ENCODE measurements at regions not wholly inside any gene's neighbourhood (a gene's known extent, or its start where the extent isn't known, plus 50 kb on each side); places are given as distances from the start of the nearest gene placed in this dataset.
"Not testable (repeated sequence)": the region's sequence is repeated elsewhere in the genome, so short reads cannot be mapped to it uniquely, and the experiment has no call there.

GRCh38 chr12:58325561-58325960 is 384.2 kb downstream of the ATP23 start:
- no peak for DNase-seq

- DNase-seq: no peak
Observed at GRCh38 chr12:58326534-58326933, 385.2 kb downstream of the ATP23 start.

DNA sequence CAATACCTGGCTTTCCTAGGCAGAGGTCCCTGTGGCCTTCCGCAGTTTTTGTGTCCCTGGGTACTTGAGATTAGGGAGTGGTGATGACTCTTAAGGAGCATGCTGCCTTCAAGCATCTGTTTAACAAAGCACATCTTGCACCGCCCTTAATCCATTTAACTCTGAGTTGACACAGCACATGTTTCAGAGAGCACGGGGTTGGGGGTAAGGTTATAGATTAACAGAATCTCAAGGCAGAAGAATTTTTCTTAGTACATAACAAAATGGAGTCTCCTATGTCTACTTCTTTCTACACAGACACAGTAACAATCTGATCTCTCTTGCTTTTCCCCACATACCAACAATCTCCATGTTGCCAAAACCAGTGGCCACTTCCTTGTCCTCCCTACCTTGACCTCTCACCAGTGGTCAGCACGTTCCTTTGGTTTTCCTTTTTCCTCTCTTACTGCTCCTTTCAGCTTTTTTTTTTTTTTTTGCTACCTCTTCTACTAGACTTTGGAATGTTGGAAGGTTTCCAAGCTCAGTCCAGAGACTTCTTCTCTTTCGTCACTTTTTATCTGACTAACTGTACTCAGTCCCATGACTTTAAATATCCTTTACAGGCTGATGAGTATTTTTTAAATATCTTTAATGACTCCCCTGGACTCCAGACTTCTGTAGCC is 395.3 kb downstream of the ATP23 start:
- DNase-seq: not testable (repeated sequence)

DNA sequence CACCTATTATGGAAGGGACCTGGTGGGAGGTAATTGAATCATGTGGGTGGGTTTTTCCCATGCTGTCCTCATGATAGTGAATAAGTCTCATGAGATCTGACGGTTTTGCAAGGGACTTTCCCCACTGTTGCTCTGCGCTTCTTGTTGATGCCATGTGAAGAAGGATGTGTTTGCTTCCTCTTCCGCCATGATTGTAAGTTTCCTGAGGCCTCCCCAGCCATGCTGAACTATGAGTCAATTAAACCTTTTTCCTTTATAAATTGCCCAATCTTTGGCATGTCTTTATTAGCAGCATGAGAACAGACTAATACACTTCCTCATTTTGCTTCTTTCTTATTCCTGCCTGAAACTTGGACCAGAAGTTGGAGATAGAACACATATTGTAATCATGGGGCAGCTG is 396.2 kb downstream of the ATP23 start:
- DNase-seq: not testable (repeated sequence)

DNA sequence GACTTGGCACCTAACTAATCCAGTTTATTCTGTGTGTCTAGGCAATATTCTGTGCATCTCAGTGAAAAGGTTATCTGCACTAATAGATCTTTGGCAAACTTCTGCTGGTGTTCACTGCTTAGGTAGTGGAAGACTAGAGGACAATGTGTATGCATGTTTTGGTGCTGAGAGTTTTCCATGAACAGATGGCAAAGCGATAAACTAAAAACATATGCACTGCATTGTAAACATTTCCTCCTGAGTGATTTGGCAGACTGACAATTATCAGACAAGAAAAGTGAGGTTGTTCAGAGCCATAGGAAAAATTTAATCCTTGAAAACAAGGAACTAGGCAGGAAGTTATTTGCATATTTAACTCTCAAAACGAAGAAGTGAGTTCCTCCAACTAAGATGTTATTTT is 400.4 kb downstream of the ATP23 start:
- DNase-seq: no peak

DNA sequence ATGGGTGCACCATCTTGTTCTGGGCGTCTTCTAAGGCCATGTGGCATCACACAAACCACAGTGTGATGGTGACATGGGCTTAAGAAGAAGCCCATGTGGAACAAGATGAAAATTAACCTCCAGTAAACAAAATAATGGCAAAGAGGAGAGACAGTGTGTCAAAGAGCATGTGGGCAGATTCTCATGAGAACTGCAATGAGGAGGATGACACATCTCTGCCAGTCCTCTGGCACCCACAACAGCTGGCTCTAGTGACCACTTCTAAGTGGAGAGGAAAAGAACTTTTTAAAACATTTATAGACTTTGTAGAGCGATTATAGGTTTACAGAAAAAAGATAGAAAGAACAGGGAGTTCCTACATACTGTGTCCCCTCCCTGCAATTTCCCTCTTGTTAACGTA is 401.4 kb downstream of the ATP23 start:
- no peak for DNase-seq

- peak; percentile 79 for DNase-seq
Observed at GRCh38 chr12:58346032-58346632, 404.8 kb downstream of the ATP23 start.

GRCh38 chr12:58347188-58347587 is 405.8 kb downstream of the ATP23 start:
- no peak for DNase-seq

DNA sequence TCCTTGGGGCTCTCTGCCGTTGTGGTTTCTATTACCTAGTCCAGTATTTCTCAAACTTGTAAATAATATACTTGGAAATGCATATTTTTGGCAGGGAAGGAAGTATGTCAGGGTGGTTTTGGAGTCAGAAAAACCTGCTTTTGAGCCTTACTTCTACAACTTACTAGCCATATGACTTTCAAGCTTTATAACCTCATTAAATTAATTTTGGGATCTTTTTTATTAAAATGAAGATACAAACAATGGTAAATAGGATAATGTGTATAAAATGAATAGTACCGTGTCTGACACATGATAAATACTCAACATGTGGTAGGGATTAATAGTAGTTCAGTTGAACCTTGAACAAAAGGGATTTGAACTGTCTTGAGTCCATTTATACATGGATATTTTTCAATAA is 406.3 kb downstream of the ATP23 start:
- DNase-seq: no peak

- DNase-seq: no peak
Observed at GRCh38 chr12:58349161-58349560, 407.8 kb downstream of the ATP23 start.

- DNase-seq: no peak
Observed at GRCh38 chr12:58356794-58357193, 415.4 kb downstream of the ATP23 start.

DNA sequence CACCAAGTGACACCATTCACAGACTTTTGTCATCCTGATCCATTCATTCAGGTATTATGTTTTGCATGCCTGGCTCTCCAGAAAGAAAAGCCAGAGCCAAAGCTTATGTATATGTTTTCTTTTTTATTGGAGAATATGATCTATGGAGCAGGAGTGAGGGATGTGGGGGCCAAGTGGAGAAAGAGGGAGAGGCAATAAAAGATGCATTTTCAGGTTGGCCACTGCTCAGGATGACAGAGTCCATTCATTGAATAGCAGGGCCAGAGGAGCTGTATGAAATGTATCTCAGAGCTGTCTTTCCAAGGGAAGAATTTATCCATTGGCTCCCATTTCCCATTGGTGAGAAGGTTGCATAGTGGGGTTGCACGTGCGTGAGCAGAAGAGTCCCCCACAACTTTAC is 416.1 kb downstream of the ATP23 start:
- DNase-seq: no peak

DNA sequence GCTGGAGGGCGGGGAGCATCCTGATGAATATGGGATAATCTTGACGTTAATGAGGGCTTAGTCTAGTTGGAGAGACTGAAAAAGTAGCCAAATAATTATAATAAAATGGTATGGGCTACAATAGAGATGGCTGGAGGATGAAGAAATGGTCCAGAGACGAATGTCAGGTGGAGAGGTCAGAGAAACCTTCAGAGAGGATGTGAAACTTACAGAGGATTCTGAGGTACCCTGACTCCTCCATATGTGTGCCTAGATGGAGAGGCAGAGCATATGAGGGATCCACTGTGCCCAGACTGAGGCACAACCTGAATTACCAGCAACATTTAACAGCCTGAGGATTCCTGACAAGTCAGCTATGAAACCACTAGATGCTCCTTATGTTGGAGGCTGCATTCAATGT is 417.0 kb downstream of the ATP23 start:
- no peak for DNase-seq

- no peak for DNase-seq
Observed at GRCh38 chr12:58359084-58359483, 417.7 kb downstream of the ATP23 start.

DNA sequence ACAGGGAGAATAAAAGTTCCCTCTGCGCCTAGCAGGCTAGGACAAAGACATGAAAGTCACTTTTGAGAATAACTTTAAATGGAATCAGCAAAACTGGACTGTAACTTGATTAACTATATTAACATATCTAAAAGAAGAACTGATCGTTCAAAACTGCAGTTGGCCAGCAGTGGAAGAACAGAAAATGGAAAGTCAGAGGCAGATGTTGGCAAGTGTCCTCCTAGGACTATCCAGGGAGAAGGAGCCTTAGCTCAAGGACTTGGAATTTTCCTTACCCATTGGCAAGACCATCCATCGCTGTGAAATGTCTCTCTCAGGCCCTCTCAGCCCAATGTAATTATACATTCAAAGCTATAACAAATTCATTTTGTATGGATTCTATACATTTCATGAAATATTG is 419.7 kb downstream of the ATP23 start:
- DNase-seq: no peak

GRCh38 chr12:58363971-58364370 is 422.6 kb downstream of the ATP23 start:
- DNase-seq: no peak

- DNase-seq: no peak
Observed at GRCh38 chr12:58364389-58365086, 423.2 kb downstream of the ATP23 start.

- no peak for DNase-seq
Observed at GRCh38 chr12:58365087-58365390, 423.7 kb downstream of the ATP23 start.

DNA sequence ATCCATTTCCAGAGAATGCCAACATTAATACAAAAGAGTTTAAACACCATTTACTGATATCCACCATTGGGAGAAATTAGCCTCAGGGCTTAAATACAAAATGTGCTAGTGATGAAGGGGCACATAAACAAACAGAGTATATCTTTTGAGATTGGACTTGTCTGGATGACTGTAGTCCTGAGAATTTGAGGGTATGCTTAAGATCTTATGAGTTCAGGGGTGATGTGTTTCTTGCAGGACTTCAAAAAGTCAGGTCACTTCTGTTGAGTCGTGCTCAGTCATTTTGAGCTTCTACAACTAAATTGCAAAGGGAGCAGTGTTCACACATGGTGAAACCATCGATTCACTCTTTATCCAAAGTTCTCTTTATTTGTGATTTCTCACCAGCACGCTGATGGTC is 425.7 kb downstream of the ATP23 start:
- DNase-seq: no peak

GRCh38 chr12:58368001-58368400 is 426.6 kb downstream of the ATP23 start:
- DNase-seq: no peak

- DNase-seq: no peak
Observed at GRCh38 chr12:58369576-58369975, 428.2 kb downstream of the ATP23 start.

- DNase-seq: no peak
Observed at GRCh38 chr12:58372298-58372697, 430.9 kb downstream of the ATP23 start.

DNA sequence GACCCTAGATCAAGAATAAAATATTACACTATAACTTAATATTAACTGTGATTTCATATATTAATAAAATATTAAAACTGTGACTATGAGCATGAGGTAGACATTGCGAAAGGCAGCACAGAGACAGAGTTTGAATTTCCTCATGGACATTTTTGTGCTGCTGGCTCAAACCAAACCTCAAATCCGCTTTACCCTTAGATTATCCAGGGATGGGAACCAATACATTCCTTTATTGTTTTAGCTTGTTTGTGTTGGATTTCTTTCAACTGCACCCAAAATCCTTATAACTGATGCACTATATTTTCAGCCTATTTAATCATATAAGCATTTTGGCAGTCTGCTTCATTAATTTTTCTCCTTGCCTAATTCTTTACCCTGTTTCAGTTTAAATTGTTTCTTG is 436.7 kb downstream of the ATP23 start:
- no peak for DNase-seq

DNA sequence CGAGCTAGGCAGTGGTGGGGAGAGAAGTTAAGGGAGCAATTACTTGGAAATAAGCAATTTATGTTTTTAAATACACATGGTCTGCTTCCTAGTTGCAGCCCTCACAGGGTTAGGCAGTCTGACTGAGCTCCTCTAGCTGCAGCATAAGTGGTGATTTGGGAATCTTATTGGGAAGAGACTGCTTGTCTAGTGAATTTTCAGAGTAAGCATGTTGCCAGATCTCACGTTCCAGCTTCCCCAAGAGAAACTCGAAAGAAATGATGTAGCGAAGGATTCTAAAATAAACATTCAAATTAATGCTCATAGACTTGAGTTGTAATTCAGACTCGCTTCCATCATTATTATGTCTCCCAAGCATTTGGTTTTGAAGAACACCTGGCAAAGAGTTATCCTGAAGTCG is 440.2 kb downstream of the ATP23 start:
- DNase-seq: no peak

- DNase-seq: no peak
Observed at GRCh38 chr12:58384196-58384595, 442.8 kb downstream of the ATP23 start.
